ENCODE measurements at regions not wholly inside any gene's neighbourhood (a gene's known extent, or its start where the extent isn't known, plus 50 kb on each side); places are given as distances from the start of the nearest gene placed in this dataset.

- no peak for DNase-seq (ENCODE audit: low read depth in 2 of 3, low spot score in 2 of 3)
Observed at GRCh38 chrX:25226151-25226550, 210.4 kb upstream of the ARX start.

GRCh38 chrX:25219480-25219879 lies 203.7 kb upstream of the ARX start:
- DNase-seq (ENCODE audit: low read depth in 2 of 3, low spot score in 2 of 3): no peak

GRCh38 chrX:25213611-25214010 lies 197.8 kb upstream of the ARX start:
- no peak for DNase-seq (ENCODE audit: low read depth in 2 of 3, low spot score in 2 of 3)

GRCh38 chrX:25207803-25208475 lies 192.2 kb upstream of the ARX start:
- no peak for DNase-seq (ENCODE audit: low read depth in 2 of 3, low spot score in 2 of 3)

- DNase-seq (ENCODE audit: low read depth in 2 of 3, low spot score in 2 of 3): no peak
Observed at GRCh38 chrX:25206778-25207177, 191.0 kb upstream of the ARX start.

- no peak for DNase-seq (ENCODE audit: low read depth in 2 of 3, low spot score in 2 of 3)
Observed at GRCh38 chrX:25204182-25204581, 188.4 kb upstream of the ARX start.

GRCh38 chrX:25202827-25203226 lies 187.1 kb upstream of the ARX start:
- DNase-seq (ENCODE audit: low read depth in 2 of 3, low spot score in 2 of 3): no peak

GRCh38 chrX:25198891-25199290 lies 183.1 kb upstream of the ARX start:
- DNase-seq (ENCODE audit: low read depth in 2 of 3, low spot score in 2 of 3): no peak

GRCh38 chrX:25198253-25198652 lies 182.5 kb upstream of the ARX start:
- no peak for DNase-seq (ENCODE audit: low read depth in 2 of 3, low spot score in 2 of 3)

GRCh38 chrX:25196221-25196620 lies 180.5 kb upstream of the ARX start:
- DNase-seq (ENCODE audit: low read depth in 2 of 3, low spot score in 2 of 3): no peak

- DNase-seq (ENCODE audit: low read depth in 2 of 3, low spot score in 2 of 3): no peak
Observed at GRCh38 chrX:25191403-25191802, 175.6 kb upstream of the ARX start.

GRCh38 chrX:25181775-25182174 lies 166.0 kb upstream of the ARX start:
- no peak for DNase-seq (ENCODE audit: low read depth in 2 of 3, low spot score in 2 of 3)

GRCh38 chrX:25180242-25180641 lies 164.5 kb upstream of the ARX start:
- no peak for DNase-seq (ENCODE audit: low read depth in 2 of 3, low spot score in 2 of 3)

GRCh38 chrX:25178555-25178954 lies 162.8 kb upstream of the ARX start:
- no peak for DNase-seq (ENCODE audit: low read depth in 2 of 3, low spot score in 2 of 3)

GRCh38 chrX:25175743-25176142 lies 160.0 kb upstream of the ARX start:
- DNase-seq (ENCODE audit: low read depth in 2 of 3, low spot score in 2 of 3): no peak

- DNase-seq (ENCODE audit: low read depth in 2 of 3, low spot score in 2 of 3): no peak
Observed at GRCh38 chrX:25175171-25175570, 159.4 kb upstream of the ARX start.

GRCh38 chrX:25166546-25166945 lies 150.8 kb upstream of the ARX start:
- DNase-seq (ENCODE audit: low read depth in 2 of 3, low spot score in 2 of 3): no peak

- no peak for DNase-seq (ENCODE audit: low read depth in 2 of 3, low spot score in 2 of 3)
Observed at GRCh38 chrX:25166145-25166544, 150.4 kb upstream of the ARX start.

GRCh38 chrX:25158635-25159034 lies 142.9 kb upstream of the ARX start:
- DNase-seq (ENCODE audit: low read depth in 2 of 3, low spot score in 2 of 3): no peak

- no peak for DNase-seq (ENCODE audit: low read depth in 2 of 3, low spot score in 2 of 3)
Observed at GRCh38 chrX:25156832-25157231, 141.1 kb upstream of the ARX start.

- DNase-seq (ENCODE audit: low read depth in 2 of 3, low spot score in 2 of 3): no peak
Observed at GRCh38 chrX:25156323-25156722, 140.6 kb upstream of the ARX start.

- no peak for DNase-seq (ENCODE audit: low read depth in 2 of 3, low spot score in 2 of 3)
Observed at GRCh38 chrX:25154168-25154567, 138.4 kb upstream of the ARX start.

GRCh38 chrX:25151749-25152148 lies 136.0 kb upstream of the ARX start:
- DNase-seq (ENCODE audit: low read depth in 2 of 3, low spot score in 2 of 3): no peak
